HG03521 (cell line): ENCODE measurements at regions not wholly inside any gene's neighbourhood (a gene's known extent, or its start where the extent isn't known, plus 50 kb on each side); places are given as distances from the start of the nearest gene placed in this dataset.

Experiments
- ATAC-seq: cut with Tn5 transposase; IDR thresholded peaks from one replicate; pipeline ENCODE4 v1.9.1; 2021; ENCODE audit warnings: mild to moderate bottlenecking, moderate library complexity; ENCODE audit not compliant: unreplicated experiment

DNA sequence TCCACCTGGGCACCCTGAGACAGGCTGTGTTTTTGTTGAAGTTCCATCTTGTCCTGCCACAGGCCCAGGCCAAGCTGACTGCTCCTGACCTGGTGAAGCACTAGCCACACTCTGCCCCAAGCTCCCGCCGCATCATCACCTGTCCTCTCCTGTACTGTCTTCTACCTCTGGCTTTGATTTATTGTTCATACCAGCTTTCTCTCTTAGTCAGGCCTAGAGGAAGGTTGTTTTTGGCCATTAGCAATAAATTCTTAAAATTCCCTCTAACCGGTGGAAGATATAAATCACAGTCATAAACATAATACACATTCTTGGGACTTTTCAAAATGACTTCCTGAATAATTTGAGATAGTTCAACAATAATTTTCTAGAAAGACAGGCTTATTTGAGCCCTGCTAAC, 169.4 kb downstream of the DAD1 start:
- no peak for ATAC-seq

DNA sequence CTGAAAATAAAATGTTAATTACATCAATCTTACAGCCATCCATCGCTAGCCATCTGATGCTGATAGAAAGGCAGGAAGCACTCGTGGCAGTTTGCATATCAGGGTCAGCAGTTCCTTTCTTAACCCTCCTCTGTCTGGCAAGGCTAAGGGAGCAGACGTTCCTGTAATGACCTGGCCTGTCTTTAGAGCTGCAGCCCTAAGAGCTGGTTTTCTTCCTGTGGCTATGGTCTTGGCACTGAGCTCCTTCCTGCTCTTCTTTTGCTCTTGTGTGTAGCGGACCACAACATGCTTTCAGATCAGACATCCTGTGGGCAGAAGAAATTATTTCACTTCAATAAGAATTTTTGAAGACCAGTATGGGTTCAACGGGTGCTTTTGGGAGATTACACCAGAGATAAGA, 170.4 kb downstream of the DAD1 start:
- ATAC-seq: no peak

DNA sequence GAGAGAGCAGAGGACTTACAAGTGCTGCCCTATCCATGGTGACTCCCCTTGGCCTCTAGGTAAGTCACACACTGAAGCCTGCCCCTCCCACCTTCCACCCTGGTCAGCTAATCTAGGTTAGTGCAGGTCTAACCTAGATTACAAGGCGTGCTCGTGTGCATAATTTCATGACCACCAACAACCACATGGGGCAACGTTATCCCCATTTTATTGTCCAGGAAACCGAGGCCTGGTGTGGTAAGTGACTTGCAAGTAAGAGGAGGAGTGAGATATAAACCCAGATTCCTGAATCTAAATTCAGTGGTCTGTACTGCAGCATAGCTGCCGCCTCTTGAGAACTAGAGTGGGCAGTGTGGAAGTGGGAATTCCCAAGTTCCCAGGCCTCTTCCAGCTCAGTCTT, 171.1 kb downstream of the DAD1 start:
- no peak for ATAC-seq

DNA sequence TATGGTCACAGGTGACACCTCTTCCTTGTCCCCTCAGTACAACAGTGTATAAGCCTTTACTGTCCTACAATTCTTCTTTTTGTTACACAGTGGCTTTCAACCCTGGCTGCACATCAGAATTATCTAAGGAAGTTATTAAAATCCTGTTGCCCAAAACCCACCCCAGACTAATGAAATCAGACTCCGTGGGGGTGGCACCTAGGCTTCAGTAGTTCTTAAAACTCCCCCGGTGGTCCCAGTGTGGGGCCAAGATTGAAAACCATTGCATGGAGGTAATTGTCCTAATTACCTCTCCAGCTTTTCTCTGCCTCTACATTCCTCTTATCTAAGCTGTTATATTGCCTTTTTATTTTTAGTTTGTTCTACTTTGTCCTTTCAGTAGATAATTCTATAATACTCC, 172.8 kb downstream of the DAD1 start:
- no peak for ATAC-seq

DNA sequence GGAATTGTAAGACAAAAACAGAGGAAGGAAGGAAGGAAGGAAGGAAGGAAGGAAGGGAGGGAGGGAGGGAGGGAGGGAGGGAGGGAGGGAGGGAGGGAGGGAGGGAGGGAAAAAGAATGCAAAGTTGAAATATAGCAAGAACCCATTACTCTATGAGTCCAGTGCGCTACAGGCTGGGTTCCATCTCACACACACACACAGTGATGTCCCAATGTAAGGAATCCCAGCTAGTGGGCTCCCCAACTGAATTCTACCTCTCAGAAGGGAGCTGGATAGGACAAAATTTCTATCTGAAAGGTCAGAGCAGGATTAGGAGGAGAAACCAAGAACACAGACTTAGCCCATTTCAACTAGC, 173.4 kb downstream of the DAD1 start:
- no peak for ATAC-seq

DNA sequence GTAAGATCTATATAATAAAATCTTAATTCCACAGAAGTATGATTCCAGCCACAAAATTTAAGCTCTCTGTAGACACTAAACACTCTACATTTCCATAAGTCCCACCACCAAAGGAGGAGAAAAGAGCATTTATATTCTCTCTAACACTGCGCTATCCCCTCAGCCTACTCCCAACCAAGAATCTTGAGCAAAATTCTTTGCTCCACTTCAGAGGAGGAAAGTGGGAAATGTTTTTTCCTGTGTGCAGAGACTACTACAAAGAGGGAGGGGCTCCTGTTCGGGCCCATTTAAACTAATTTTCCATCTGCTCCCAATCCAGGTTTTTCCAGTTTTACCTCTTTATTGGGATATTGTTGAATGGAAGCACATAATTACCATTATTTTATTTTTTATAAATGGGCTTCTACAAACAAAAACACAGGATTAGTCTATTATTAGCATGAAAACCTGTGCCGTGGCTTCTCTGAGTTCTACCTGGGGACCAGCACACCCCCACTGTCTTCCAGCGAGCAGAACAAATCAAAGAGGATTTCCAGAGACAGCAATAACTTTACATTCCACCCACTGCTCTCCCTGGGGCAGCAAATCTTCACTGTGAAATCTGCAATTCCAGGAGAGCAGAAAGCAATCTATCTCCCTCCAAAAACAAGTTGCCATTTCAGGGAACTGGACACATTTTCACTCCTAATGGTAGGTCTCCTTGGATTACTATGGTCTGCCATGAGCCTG, 174.0 kb downstream of the DAD1 start:
- ATAC-seq: no peak

DNA sequence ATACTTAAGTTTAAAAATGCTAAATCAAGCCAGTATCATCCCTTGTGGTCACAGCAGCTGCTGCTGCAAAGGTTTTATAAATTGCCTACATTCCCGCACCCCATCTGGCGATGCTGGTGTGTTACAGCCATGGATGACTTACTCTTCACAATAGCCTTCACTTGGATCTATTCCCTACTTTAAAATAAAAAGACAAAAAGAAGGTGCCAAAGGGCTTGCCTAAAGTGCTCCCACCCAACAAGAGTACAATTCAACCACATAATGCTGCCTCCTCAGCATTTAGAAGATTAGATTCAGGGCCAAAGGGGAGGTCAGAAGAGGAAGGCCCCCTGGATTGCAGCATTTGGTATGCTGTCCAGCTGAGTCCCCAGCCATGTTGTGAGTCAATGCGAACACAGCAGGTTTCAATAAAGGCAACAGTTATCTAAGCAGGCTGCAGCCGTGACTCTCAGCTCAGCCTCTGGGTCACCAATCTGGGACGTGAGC, 176.1 kb downstream of the DAD1 start:
- ATAC-seq: no peak

DNA sequence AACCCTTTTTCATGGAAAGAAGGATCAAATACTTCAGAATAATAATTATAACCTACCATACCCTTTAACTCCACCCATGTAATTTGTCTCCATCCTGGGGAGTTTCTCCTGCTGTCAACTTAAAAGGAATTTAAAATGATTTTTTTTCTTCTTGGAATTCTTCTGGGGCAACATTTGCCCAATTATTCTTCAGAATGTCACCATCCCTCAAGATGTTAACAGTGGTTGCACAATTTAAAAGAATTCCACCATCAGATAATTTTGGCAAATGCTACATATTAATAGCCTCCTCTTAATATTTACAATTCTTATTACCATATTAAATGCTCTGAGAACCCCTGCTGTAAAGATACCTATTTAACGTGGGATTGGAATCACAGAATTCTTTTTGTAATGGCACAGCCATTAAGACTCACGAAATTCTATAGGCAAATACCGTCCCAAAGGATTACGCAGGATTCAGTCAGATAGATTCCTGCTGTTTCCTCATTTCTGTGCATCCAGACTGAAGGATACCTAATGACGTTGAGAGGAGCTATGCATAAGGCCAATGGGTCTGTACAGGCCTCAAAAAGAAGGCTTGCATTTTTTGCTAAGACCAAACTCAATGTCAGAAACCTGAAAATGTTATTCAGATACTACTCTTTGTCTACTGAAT, 177.5 kb downstream of the DAD1 start:
- ATAC-seq: no peak

DNA sequence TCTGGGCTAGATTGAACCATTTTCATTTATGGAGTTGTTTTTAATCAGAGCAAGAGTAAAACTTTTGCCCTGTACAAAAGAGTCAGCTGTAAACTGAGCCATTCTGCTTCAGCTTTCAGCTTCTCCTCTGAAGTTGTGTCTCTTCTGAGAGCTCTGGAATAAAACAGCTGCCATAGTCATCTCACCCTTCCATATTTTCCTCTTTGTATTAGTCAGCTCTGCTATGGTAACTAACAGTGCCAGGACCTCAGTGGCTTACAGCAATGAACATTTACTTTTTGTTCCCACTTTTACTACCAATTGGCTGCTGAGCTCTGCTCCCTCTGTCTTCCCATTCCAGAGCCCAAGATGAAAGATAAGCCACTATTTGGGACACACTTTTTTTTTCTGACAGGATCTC, 178.5 kb downstream of the DAD1 start:
- ATAC-seq: no peak

DNA sequence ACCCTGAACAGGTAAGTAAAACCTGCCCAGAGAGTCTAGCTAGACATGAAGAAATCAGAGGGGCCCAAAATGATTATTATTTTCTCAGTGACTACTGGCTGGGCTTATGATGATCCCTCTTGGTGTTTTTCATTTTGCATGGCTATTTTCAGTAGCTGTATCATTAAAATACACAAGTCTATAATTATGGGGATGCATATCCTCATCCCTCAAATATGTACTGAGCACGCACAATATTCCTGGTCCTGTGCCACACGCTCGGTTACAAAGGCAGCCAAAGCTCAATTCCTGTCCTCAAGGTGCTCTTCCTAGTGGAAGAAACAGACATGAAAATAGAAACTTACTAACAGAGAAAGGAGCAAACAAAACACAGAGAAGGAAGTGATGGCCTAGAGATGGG, 180.0 kb downstream of the DAD1 start:
- no peak for ATAC-seq

DNA sequence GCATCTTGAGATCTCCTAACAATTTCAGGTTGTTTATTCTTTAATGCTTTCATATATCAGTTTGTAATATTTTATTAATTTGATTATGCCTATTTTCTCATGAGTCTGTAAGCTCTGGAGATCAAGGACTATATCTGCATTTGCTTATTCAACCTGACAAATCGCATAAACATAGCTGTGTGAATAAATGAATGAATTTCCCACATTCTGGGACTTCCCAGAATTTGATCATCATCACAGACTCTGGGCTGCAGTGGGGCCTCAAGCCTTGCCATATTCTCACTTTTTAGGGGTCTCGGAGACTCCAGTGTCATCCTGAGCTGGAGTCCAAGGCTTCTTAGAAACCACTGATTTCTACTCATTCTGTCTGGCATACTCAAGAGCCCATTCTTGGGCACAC, 180.5 kb downstream of the DAD1 start:
- ATAC-seq: no peak

DNA sequence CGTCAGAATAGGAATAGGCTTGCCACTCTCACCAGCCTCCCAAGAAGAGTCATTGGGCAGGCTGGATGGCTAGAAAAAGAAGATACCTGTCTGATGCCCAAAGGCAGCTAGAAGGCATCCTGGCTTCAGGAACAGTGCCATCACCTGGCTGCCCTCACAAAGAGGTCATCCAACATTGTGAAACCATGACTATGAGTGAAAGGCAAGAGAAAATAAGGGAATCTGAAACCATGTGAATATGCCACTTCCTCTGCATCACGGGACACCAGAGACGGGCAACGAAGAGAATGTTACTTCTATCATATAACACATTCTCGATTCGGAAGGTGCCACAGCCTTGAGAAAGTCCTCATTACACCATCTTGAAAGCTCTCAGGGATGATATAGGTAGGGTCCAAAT, 182.0 kb downstream of the DAD1 start:
- ATAC-seq: no peak

DNA sequence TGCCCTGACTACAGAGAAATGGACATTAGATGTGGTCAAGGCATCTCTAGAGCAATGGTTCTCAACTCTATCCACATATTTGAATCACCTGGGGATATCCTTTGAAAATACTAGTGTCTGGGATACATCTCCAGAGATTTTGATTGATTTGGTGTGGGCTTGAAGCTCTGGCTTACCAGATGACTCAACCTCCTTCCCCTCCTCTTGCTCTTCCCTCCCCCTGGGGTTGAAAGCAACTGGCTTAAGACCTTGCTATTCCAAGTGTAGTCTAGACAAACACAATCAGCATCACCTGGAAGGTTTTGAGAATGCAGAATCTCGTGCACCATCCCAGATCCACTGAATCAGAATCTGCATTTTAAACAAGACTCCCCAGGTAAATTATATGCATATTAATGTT, 183.8 kb downstream of the DAD1 start:
- no peak for ATAC-seq

DNA sequence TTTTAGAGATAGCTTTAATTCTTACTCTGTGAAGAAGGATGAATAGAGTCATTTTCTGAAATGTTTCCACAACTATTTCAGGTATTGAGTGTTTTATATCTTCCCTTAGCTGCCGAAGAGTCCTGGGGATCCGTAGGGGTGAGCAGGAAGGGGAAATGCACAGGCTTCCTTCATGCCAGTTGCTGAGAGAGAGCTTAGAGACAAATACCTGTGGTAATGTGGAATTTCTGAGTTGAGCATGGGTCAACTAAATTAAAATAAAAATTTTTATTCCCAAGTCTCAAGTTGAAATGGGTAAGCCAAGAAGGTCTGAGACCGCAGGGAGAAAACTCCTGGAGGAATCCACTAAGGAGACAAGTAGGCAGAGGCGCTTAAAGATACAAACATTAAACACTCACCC, 185.7 kb downstream of the DAD1 start:
- no peak for ATAC-seq

DNA sequence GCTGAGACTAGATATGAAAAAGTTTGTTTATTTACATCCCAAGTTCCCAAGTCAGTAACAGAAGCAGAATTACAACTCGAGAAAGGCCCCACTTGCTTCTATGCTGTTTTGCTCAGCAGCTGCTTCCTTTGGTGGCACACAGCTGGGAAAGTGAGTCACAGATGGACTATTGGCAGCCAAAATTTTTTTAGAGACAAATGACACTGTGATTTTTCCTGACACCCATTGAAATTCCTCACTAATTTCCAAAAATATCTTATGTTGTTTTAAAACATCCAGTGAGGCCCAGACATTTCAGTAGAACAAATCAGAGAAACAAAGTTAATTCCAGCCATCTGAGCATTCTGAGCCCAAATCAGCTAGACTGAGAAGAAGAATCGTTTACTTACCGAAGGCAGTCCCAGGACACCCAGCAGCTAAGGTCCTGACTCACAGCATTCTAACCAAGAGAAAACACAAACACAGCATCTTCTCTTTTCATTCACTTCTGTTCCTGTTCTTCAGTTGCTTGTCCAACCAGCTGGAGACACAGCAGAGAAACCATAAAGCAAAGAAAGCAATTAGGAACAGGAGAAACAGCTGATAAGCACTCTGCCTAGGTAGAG, 188.3 kb downstream of the DAD1 start:
- ATAC-seq: no peak

DNA sequence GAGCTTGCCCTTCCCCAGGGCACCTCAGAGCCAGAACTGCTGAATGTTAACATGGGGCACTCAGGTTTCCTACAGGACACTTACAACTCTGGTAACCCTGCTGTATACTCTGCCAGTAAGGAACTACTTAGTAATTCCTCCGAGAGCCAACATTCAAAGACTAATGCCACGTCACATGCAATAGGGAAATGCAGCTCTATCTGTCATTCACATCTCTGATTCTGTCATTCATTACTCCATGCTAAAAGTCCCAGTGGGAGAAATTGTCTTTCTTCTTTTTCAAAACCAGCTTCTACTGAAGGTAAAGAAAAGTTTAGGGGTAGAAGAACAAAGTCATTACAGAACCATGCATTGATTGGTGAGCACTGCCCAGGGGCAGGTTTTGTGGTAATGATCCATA, 189.2 kb downstream of the DAD1 start:
- ATAC-seq: no peak

DNA sequence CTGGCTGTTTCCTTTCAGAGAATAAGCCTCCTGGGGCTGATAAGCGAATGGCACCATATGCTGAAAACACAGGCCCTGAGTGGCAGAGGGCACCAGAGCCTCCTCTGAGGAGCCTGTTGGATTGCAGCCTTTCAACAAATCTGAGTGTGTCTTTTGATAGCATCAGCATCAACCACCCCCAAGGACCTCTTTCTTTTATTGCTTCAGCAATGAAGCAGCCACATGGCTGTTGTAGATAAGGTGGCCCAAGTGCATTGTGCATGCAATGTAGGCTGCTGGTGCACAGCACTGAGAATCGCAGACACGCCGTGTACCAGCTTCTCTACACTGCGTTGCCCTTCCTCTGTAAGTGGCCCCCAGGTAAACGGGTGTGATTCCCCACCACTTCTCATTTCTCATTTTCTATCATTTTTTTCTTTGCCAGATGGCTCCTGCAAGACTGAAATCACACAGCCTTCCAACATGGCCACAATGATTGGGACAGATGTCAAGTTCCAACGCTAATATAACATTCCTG, 191.7 kb downstream of the DAD1 start:
- ATAC-seq: no peak

DNA sequence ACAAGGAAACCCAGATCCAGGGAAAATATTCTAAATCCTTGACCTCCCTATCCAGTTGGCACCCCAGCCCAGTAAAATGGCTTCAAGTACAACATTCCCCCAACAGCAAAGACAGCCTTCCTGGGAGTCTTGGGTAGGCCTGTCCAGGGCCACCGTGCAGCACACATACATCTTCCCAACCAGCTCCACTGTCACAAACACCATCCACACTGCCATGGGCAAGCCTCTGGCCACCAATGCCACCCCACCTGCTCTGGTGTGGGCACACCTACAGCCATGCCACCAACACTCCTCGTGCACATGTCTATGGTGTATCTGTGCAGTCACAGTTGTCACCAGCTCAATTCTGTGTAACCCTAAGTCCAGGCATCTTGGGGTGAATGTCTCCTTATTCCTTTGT, 193.2 kb downstream of the DAD1 start:
- ATAC-seq: no peak

DNA sequence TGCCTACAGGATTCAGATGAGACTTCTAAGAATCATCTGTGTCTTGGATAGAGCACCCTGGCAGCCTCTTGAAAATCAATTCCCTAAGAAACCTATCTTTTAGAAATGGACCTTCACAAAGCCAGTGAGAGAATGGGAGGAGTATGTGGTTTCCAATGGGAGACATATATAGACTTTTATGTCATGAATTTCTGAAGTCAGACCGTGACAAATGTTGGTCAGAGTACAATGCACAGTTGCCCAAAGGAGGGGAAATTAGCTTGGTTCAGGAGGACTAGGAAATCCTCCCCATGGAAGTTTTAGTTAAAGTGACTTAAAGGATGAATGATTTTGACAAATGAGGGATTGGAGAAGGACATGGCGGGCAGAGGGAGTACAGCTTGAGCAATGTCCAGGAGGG, 194.4 kb downstream of the DAD1 start:
- no peak for ATAC-seq

DNA sequence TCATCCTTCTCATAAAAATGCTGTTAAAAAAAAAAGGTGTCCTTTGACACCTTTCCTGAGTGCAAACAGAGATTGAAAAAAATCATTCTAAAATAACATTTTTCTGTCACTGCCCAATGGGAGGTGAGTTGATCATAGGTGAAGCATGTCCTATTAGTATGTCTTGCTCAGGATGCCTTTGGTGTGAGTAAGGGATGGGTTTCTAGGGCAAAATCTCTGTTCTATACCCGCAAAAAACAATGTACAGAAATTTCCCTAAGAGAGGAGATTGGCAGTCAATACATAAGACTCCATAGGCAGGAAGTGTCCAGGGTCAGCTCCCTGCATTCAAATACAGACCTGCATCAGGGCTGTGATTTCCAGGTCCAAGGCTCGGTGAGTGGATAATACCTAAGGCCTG, 195.2 kb downstream of the DAD1 start:
- ATAC-seq: no peak

DNA sequence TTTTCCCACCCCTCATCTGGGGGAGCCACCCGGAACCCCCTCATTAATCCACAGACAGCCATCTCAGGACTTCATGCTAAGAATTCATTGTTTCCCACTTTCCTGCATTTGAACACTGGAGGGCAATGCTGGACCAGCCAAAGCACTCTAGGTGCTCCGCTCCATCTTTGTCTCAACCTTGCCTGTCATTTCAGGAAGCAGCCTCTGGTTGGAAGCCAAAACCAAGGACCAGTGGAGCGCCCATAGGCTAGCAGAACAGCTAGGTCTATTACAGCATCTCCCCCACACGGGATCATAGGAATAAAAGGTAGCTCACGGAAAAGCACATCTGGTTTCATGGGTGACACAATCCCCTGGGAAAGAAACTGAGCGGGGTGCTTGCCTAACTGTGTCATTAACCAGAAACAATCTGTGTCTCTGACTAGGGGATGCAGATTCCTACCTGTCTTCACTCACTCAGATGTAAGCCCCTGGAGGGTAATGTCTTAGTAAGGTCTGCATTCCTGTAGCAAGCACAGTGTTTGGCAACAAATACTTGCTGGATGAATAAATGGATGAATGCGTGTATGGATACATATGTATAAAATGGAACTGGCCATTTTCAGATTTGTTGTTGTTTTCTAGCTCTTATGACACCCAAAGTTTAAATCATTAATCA, 197.0 kb downstream of the DAD1 start:
- ATAC-seq: no peak
